ENCODE measurements at regions not wholly inside any gene's neighbourhood (a gene's known extent, or its start where the extent isn't known, plus 50 kb on each side); places are given as distances from the start of the nearest gene placed in this dataset.

DNA sequence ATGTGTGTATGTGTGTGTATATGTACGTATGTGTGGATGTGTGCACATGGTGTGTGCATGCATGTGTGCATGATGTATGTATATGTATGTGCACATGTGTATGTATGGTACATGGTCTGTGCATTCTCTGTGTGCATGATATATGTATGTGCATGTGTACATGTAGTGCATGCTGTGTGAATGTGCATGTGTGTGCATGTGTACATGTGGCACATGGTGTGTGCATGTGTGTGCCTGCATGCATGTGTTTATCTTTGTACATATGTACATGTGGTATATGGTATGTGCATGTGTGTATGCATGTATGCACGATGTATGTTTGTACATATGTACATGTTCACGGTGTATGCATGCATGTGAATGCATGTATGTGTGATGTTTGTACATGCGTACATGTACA, 383.7 kb downstream of the TYW1 start:
- Histone ChIP-seq H3K9me3 (ENCODE audit: control insufficient read depth in 5 of 5, low read length in 5 of 5) (peaks cover 3 to 5% (median 4%) of the 10 kb centered on the region in 5 donors), H3K4me3 (ENCODE audit: low read depth in 1 of 5, low read length in 5 of 5) (no peak overlapping the region), H3K27me3 (ENCODE audit: control insufficient read depth in 5 of 5, insufficient read depth in 4 of 5, low read length in 5 of 5) (no peaks in the 10 kb centered on the region), H3K9ac (ENCODE audit: low read length in 5 of 5) (no peak overlapping the region), H3K36me3 (ENCODE audit: control insufficient read depth in 5 of 5, insufficient read depth in 5 of 5, low read length in 5 of 5) (no peaks in the 10 kb centered on the region), H3K4me1 (ENCODE audit: control insufficient read depth in 5 of 5, insufficient read depth in 5 of 5, low read length in 5 of 5) (peaks cover 0 to 3% (median 0%) of the 10 kb centered on the region in 5 donors), H3K27ac (ENCODE audit: low read depth, low read length) (no peak overlapping the region)

DNA sequence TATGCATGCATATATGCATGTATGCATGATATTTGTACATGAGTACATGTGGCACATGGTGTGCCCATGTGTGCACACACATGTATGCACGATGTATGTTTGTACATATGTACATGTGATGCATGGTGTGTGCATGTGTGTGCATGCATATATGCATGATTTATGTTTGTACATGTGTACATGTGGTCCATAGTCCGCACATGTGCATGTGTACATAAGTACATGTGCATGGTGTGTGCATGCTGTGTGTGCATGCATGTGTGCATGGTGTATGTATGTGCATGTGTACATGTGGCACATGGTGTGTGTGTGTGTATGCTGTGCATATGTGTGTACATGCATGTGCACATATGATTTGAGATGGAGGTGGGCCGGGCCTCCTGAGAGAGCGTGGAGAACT, 384.2 kb downstream of the TYW1 start:
- H3K27me3 ChIP-seq (ENCODE audit: control insufficient read depth in 5 of 5, insufficient read depth in 4 of 5, low read length in 5 of 5): no peaks in the 10 kb centered on the region
- H3K4me1 ChIP-seq (ENCODE audit: control insufficient read depth in 5 of 5, insufficient read depth in 5 of 5, low read length in 5 of 5): peaks cover 0 to 3% (median 0%) of the 10 kb centered on the region in 5 donors
- no peak overlapping the region for H3K9ac ChIP-seq (ENCODE audit: low read length in 5 of 5)
- no peaks in the 10 kb centered on the region for H3K36me3 ChIP-seq (ENCODE audit: control insufficient read depth in 5 of 5, insufficient read depth in 5 of 5, low read length in 5 of 5)
- H3K9me3 ChIP-seq (ENCODE audit: control insufficient read depth in 5 of 5, low read length in 5 of 5): no peaks in the 10 kb centered on the region
- no peak overlapping the region for H3K4me3 ChIP-seq (ENCODE audit: low read depth in 1 of 5, low read length in 5 of 5)
- no peak overlapping the region for H3K27ac ChIP-seq (ENCODE audit: low read depth, low read length)

DNA sequence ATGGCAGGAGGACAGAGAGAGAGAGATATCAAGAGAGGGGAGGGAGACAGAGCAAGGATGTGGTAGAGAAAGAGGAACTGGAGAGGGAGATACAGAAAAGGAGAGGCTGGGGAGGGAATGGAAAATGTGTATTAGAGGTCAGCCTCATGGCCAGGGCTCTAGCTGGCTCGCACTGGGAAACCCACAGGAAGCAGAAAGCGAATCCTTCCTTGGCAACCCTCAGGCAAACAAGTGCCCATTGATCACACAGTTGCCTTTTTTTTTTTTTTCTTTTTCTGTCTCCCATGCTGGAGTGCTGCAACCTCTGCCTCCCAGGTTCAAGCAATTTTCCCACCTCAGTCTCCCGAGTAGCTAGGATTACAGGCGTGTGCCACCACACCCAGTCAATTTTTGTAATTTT, 391.2 kb downstream of the TYW1 start:
- Histone ChIP-seq H3K27ac (ENCODE audit: low read depth, low read length) (no peak overlapping the region), H3K36me3 (ENCODE audit: control insufficient read depth in 5 of 5, insufficient read depth in 5 of 5, low read length in 5 of 5) (no peaks in the 10 kb centered on the region), H3K9ac (ENCODE audit: low read length in 5 of 5) (no peak overlapping the region), H3K27me3 (ENCODE audit: control insufficient read depth in 5 of 5, insufficient read depth in 4 of 5, low read length in 5 of 5) (peaks cover 0 to 6% (median 0%) of the 10 kb centered on the region in 5 donors), H3K4me1 (ENCODE audit: control insufficient read depth in 5 of 5, insufficient read depth in 5 of 5, low read length in 5 of 5) (no peaks in the 10 kb centered on the region), H3K9me3 (ENCODE audit: control insufficient read depth in 5 of 5, low read length in 5 of 5) (no peaks in the 10 kb centered on the region), H3K4me3 (ENCODE audit: low read depth in 1 of 5, low read length in 5 of 5) (no peak overlapping the region)

DNA sequence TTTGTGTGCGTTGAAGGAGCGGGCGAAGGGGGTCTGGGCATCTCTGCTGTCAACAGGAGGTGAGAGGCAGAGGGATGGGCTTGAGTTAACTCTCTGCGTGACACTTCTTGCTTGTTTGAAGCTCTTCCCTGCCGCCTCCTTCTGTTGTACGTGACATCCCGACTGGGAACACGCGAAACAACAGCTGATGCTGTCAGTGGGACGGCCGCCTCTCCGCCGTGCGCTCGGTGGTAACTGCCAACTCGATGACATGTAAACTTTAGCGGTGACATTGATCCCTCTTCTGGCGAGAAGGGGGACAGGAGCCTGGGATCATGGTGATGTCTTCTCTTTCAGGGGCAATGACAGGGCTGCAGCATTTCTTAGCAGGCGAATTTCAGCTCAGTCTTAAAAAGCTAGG, 394.5 kb downstream of the TYW1 start:
- H3K4me3 ChIP-seq (ENCODE audit: low read depth in 1 of 5, low read length in 5 of 5): no peak overlapping the region
- H3K27me3 ChIP-seq (ENCODE audit: control insufficient read depth in 5 of 5, insufficient read depth in 4 of 5, low read length in 5 of 5): peaks cover 0 to 6% (median 0%) of the 10 kb centered on the region in 5 donors
- H3K4me1 ChIP-seq (ENCODE audit: control insufficient read depth in 5 of 5, insufficient read depth in 5 of 5, low read length in 5 of 5): no peaks in the 10 kb centered on the region
- H3K9me3 ChIP-seq (ENCODE audit: control insufficient read depth in 5 of 5, low read length in 5 of 5): peaks cover 0 to 7% (median 0%) of the 10 kb centered on the region in 5 donors
- H3K36me3 ChIP-seq (ENCODE audit: control insufficient read depth in 5 of 5, insufficient read depth in 5 of 5, low read length in 5 of 5): no peaks in the 10 kb centered on the region
- no peak overlapping the region for H3K27ac ChIP-seq (ENCODE audit: low read depth, low read length)
- no peak overlapping the region for H3K9ac ChIP-seq (ENCODE audit: low read length in 5 of 5)

DNA sequence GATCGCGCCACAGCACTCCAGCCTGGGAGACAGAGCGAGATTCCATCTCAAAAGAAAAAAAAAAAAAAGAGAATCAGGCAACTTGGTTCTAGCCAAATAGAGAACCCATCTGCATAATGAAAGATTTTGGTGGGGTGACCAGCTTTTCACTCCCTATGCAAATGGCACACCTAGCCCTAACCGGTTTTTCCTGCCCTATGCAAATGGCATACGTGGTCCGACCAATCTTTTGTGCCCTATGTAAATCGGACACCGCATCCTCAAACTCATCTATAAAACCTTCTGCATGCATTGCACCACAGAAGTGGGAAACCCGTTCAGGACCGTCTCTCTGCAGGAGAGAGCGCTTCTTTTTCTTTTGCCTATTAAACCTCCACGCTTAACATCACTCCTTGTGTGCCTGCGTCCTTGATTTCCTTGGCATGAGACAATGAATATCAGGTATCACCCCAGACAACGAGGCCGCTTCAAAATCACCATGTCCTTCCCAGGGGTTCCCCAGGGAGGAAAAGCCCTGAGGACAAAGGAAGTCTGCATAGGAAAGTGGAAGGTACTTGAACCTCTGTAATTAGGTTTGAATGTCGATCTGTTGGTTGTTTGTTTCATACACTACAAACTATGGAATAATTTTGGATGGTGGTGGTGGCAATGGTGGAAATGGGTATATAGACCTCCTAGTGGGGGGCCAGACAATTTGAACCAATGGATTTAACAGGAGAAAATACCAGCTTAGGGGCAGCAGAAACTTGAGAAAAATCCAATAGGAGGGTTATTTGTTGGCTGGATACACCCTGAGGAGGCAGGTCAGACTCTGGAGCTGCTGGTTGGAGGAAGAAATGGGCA, 396.2 kb downstream of the TYW1 start:
- Histone ChIP-seq H3K36me3 (ENCODE audit: control insufficient read depth in 5 of 5, insufficient read depth in 5 of 5, low read length in 5 of 5) (no peaks in the 10 kb centered on the region), H3K9ac (ENCODE audit: low read length in 5 of 5) (no peak overlapping the region), H3K27me3 (ENCODE audit: control insufficient read depth in 5 of 5, insufficient read depth in 4 of 5, low read length in 5 of 5) (peaks cover 0 to 6% (median 0%) of the 10 kb centered on the region in 5 donors), H3K4me1 (ENCODE audit: control insufficient read depth in 5 of 5, insufficient read depth in 5 of 5, low read length in 5 of 5) (no peaks in the 10 kb centered on the region), H3K27ac (ENCODE audit: low read depth, low read length) (no peak overlapping the region), H3K9me3 (ENCODE audit: control insufficient read depth in 5 of 5, low read length in 5 of 5) (peaks cover 0 to 8% (median 1%) of the 10 kb centered on the region in 5 donors), H3K4me3 (ENCODE audit: low read depth in 1 of 5, low read length in 5 of 5) (no peak overlapping the region)

DNA sequence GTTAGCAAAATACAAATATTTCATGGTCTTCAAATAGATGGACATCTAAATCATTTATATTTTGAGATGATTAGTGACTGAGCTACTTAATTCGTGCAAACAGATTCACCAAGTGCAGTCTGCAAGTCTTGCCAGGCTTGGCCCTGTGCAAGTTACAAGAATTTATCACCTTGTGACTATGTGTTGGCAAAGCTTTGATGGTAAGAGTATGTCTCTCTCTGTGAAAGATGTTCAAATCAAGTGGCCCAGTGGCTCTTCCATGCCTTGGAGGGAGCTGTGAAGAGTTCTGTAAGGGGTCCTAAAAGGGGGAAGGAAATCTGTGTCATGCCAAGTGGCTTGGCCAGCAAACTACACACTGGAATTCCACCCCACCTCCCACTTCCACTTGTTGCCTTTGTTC, 397.3 kb downstream of the TYW1 start:
- H3K4me3 ChIP-seq (ENCODE audit: low read depth in 1 of 5, low read length in 5 of 5): no peak overlapping the region
- peaks cover 4 to 16% (median 12%) of the 10 kb centered on the region in 5 donors for H3K9me3 ChIP-seq (ENCODE audit: control insufficient read depth in 5 of 5, low read length in 5 of 5)
- H3K4me1 ChIP-seq (ENCODE audit: control insufficient read depth in 5 of 5, insufficient read depth in 5 of 5, low read length in 5 of 5): no peaks in the 10 kb centered on the region
- H3K9ac ChIP-seq (ENCODE audit: low read length in 5 of 5): no peak overlapping the region
- H3K27ac ChIP-seq (ENCODE audit: low read depth, low read length): no peak overlapping the region
- H3K27me3 ChIP-seq (ENCODE audit: control insufficient read depth in 5 of 5, insufficient read depth in 4 of 5, low read length in 5 of 5): peaks cover 0 to 4% (median 0%) of the 10 kb centered on the region in 5 donors
- no peaks in the 10 kb centered on the region for H3K36me3 ChIP-seq (ENCODE audit: control insufficient read depth in 5 of 5, insufficient read depth in 5 of 5, low read length in 5 of 5)

DNA sequence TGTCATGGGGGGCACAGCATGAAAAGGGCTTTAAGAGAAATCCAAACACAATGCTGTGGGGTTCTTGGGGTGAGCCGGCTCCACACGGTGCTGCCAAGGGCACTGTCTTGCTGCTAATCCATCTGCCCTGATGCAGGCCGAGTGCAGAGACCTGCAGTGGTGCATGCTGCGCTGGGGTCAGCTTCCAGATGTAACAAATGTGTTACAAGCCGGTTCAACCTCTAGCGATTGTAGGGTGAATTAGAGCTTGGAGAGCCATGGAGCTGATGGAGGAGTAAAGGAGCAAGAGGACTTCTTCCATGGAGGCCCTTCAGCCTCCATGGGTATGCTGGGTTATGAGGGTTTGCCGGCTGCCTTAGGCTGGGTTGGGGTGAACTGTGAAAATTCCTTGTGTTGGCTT, 402.3 kb downstream of the TYW1 start:
- Histone ChIP-seq H3K9ac (ENCODE audit: low read length in 5 of 5) (no peak overlapping the region), H3K9me3 (ENCODE audit: control insufficient read depth in 5 of 5, low read length in 5 of 5) (peaks cover 4 to 23% (median 16%) of the 10 kb centered on the region in 5 donors), H3K4me1 (ENCODE audit: control insufficient read depth in 5 of 5, insufficient read depth in 5 of 5, low read length in 5 of 5) (no peaks in the 10 kb centered on the region), H3K36me3 (ENCODE audit: control insufficient read depth in 5 of 5, insufficient read depth in 5 of 5, low read length in 5 of 5) (no peaks in the 10 kb centered on the region), H3K27me3 (ENCODE audit: control insufficient read depth in 5 of 5, insufficient read depth in 4 of 5, low read length in 5 of 5) (no peaks in the 10 kb centered on the region), H3K27ac (ENCODE audit: low read depth, low read length) (no peak overlapping the region), H3K4me3 (ENCODE audit: low read depth in 1 of 5, low read length in 5 of 5) (no peak overlapping the region)

DNA sequence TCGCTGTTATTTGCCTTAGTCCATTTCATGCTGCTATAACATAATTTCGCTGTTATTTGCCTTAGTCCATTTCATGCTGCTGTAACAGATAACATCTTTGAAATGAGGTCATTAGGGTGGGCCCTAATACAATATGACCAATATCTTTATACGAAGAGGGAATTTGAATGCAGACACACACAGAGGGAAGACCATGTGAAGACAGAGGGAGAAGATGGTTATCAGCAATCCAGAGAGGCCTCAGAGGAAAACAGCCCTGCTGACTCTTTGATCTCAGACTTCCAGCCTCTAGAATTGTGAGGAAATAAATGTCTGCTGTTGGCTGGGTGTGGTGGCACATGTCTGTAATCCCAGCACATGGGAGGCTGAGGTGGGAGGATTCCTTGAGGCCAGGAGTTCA, 404.9 kb downstream of the TYW1 start:
- H3K36me3 ChIP-seq (ENCODE audit: control insufficient read depth in 5 of 5, insufficient read depth in 5 of 5, low read length in 5 of 5): no peaks in the 10 kb centered on the region
- peaks cover 4 to 16% (median 16%) of the 10 kb centered on the region in 5 donors for H3K9me3 ChIP-seq (ENCODE audit: control insufficient read depth in 5 of 5, low read length in 5 of 5)
- no peak overlapping the region for H3K27ac ChIP-seq (ENCODE audit: low read depth, low read length)
- H3K9ac ChIP-seq (ENCODE audit: low read length in 5 of 5): no peak overlapping the region
- H3K27me3 ChIP-seq (ENCODE audit: control insufficient read depth in 5 of 5, insufficient read depth in 4 of 5, low read length in 5 of 5): no peaks in the 10 kb centered on the region
- no peak overlapping the region for H3K4me3 ChIP-seq (ENCODE audit: low read depth in 1 of 5, low read length in 5 of 5)
- H3K4me1 ChIP-seq (ENCODE audit: control insufficient read depth in 5 of 5, insufficient read depth in 5 of 5, low read length in 5 of 5): no peaks in the 10 kb centered on the region

DNA sequence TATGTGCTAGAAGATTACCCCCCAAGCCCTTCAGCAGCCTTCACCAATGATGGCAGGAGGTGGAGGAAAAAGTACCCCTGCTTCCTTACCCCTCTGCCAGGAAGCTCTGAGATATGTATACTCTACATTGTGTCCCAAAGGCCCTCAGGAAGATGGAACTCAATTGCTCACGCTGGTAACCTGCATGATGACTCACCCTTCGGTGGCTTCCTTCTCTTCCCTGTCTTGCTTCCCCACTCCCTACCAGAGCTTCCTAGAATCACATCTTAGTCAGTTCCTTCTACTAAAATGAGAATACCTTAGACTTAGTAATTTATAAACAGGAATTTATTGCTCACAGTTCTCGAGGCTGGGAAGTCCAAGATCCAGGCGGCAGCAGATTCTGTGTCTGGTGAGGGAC, 405.6 kb downstream of the TYW1 start:
- H3K4me3 ChIP-seq (ENCODE audit: low read depth in 1 of 5, low read length in 5 of 5): no peak overlapping the region
- H3K27me3 ChIP-seq (ENCODE audit: control insufficient read depth in 5 of 5, insufficient read depth in 4 of 5, low read length in 5 of 5): no peaks in the 10 kb centered on the region
- H3K4me1 ChIP-seq (ENCODE audit: control insufficient read depth in 5 of 5, insufficient read depth in 5 of 5, low read length in 5 of 5): peaks cover 0 to 4% (median 0%) of the 10 kb centered on the region in 5 donors
- H3K9me3 ChIP-seq (ENCODE audit: control insufficient read depth in 5 of 5, low read length in 5 of 5): peaks cover 4 to 16% (median 16%) of the 10 kb centered on the region in 5 donors
- H3K36me3 ChIP-seq (ENCODE audit: control insufficient read depth in 5 of 5, insufficient read depth in 5 of 5, low read length in 5 of 5): no peaks in the 10 kb centered on the region
- no peak overlapping the region for H3K9ac ChIP-seq (ENCODE audit: low read length in 5 of 5)
- no peak overlapping the region for H3K27ac ChIP-seq (ENCODE audit: low read depth, low read length)

DNA sequence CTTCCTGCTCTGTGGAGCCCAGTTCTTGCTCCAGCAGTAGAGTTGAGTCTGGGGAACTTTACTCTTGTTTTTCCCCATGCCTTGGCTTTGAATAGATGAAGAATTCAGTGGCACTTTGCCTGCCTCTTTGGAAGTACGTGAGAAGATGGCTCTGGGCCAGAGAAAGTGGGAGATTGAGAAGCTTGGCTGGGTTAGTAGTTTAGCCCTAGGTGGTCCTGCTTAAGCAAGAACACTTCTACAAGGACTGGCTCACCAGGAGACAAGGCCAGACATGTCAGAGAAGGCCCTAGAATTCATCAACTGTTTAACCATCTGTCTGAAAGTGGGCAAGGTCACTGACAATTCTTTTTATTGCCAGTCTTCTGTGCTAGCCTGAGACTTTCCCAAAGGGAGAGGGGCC, 410.3 kb downstream of the TYW1 start:
- no peak overlapping the region for H3K27ac ChIP-seq (ENCODE audit: low read depth, low read length)
- H3K4me3 ChIP-seq (ENCODE audit: low read depth in 1 of 5, low read length in 5 of 5): no peak overlapping the region
- H3K9ac ChIP-seq (ENCODE audit: low read length in 5 of 5): no peak overlapping the region
- H3K27me3 ChIP-seq (ENCODE audit: control insufficient read depth in 5 of 5, insufficient read depth in 4 of 5, low read length in 5 of 5): no peaks in the 10 kb centered on the region
- peaks cover 0 to 8% (median 4%) of the 10 kb centered on the region in 5 donors for H3K9me3 ChIP-seq (ENCODE audit: control insufficient read depth in 5 of 5, low read length in 5 of 5)
- H3K4me1 ChIP-seq (ENCODE audit: control insufficient read depth in 5 of 5, insufficient read depth in 5 of 5, low read length in 5 of 5): peaks cover 0 to 4% (median 0%) of the 10 kb centered on the region in 5 donors
- H3K36me3 ChIP-seq (ENCODE audit: control insufficient read depth in 5 of 5, insufficient read depth in 5 of 5, low read length in 5 of 5): no peaks in the 10 kb centered on the region
